Right lobe of liver (tissue), 6 donors: ENCODE measurements at regions not wholly inside any gene's neighbourhood (a gene's known extent, or its start where the extent isn't known, plus 50 kb on each side); places are given as distances from the start of the nearest gene placed in this dataset.

Experiments used
- ATAC-seq, 4 donors: fragments of 200-7000 bp; cut with Tn5 transposase; one replicate each; pipeline ENCODE4 v1.9.1; 2020; ENCODE audit warnings: mild to moderate bottlenecking in 4 of 4, moderate library complexity in 4 of 4
- DNase-seq, 3 donors: peaks; one replicate each; pipeline ENCODE4 v3.0.0-alpha.2; 2020
- H3K27ac ChIP-seq, 3 donors: fragments of 200-600 bp; one replicate each; pipeline ENCODE4 v1.8.0; 2022
- H3K27me3 ChIP-seq, 2 donors: fragments of 200-600 bp; one replicate each; pipeline ENCODE4 v1.8.0; 2022
- H3K36me3 ChIP-seq, 4 donors: fragments of 200-600 bp; sonication (generic) in 1 of 4; one replicate each; pipeline versions ENCODE4 v1.5.1 to v1.8.0; 2017 to 2022; ENCODE audit warnings: control low read depth in 1 of 4
- H3K4me1 ChIP-seq, 4 donors: fragments of 200-600 bp; sonication (generic) in 1 of 4; one replicate each; pipeline versions ENCODE4 v1.5.1 to v1.8.0; 2017 to 2022; ENCODE audit warnings: control low read depth in 1 of 4
- H3K4me3 ChIP-seq, 3 donors: fragments of 200-600 bp; one replicate each; pipeline ENCODE4 v1.8.0; 2022
- H3K9me3 ChIP-seq, 4 donors: fragments of 200-600 bp; sonication (generic) in 1 of 4; one replicate each; pipeline versions ENCODE4 v1.5.1 to v1.8.0; 2017 to 2022; ENCODE audit warnings: control low read depth in 1 of 4
- CTCF ChIP-seq, 4 donors: fragments of 200-600 bp in 3 of 4; fragments of 450-650 bp in 1 of 4; IDR thresholded peaks; one replicate each; pipeline versions ENCODE4 v1.5.1 to v1.8.0; 2016 to 2022; ENCODE audit warnings: antibody characterized with exemption in 4 of 4, mild to moderate bottlenecking in 2 of 4
- POLR2A ChIP-seq: fragments of 450-650 bp; IDR thresholded peaks from one replicate; pipeline ENCODE4 v1.6.1; 2017; ENCODE audit warnings: antibody characterized with exemption, mild to moderate bottlenecking
- WGBS: methylation state at CpG from one replicate; pipeline ENCODE4 v1.1.6; 2018; ENCODE audit warnings: low coverage, low lambda C conversion rate; ENCODE audit not compliant: insufficient coverage; ENCODE audit errors: missing lambda C conversion rate; 5-methylcytosine and 5-hydroxymethylcytosine counted together
- intact Hi-C, 2 donors: fragments of 100-400 bp; cut with DNase I; formaldehyde crosslinking; loops; one replicate each; pipeline versions ENCODE4 v1.11.2 to v1.14.1; 2022
- donor health status: DM: no; HTN: yes; CAD: no.
- donor health status: DM: no; HTN: no; CAD: no.
- donor health status: DM: no; HTN: no; CAD: no.
- donor health status: DM: no; HTN: yes; CAD: no.
- donor health status: DM: no; HTN: yes; CAD: no.

- DNase-seq (no peak), ATAC-seq (no peak)
- Histone ChIP-seq H3K4me1 (no peaks in the 10 kb centered on the region), H3K9me3 (no peaks in the 10 kb centered on the region), H3K4me3 (no peak overlapping the region), H3K36me3 (no peaks in the 10 kb centered on the region), H3K27me3 (no peaks in the 10 kb centered on the region), H3K27ac (no peak overlapping the region)
- TF ChIP-seq CTCF (IDR thresholded peaks at IDR 0.05) (no peak), POLR2A (no peak)
- WGBS = 82% methylated on average over 2 of the region's 2 CpGs
- intact Hi-C loops = no loop called here
Observed at GRCh38 chr13:60324131-60324530, 72.9 kb upstream of the TDRD3 start.

- Histone ChIP-seq H3K9me3 (no peaks in the 10 kb centered on the region), H3K4me3 (no peak overlapping the region), H3K36me3 (no peaks in the 10 kb centered on the region), H3K4me1 (no peaks in the 10 kb centered on the region), H3K27ac (no peak overlapping the region), H3K27me3 (no peaks in the 10 kb centered on the region)
- TF ChIP-seq CTCF (IDR thresholded peaks at IDR 0.05) (no peak), POLR2A (no peak)
- DNase-seq (no peak), ATAC-seq (no peak)
- 71% methylated on average over 3 of the region's 3 CpGs for WGBS
- intact Hi-C loops = no loop called here
Observed at GRCh38 chr13:60326273-60326672, 70.7 kb upstream of the TDRD3 start.

GRCh38 chr13:60327511-60327910, 69.5 kb upstream of the TDRD3 start:
- Histone ChIP-seq H3K27ac (no peak overlapping the region), H3K9me3 (no peaks in the 10 kb centered on the region), H3K4me3 (no peak overlapping the region), H3K4me1 (no peaks in the 10 kb centered on the region), H3K36me3 (no peaks in the 10 kb centered on the region), H3K27me3 (no peaks in the 10 kb centered on the region)
- DNase-seq = no peak
- intact Hi-C loops = no loop called here
- ATAC-seq = no peak
- TF ChIP-seq CTCF (IDR thresholded peaks at IDR 0.05) = no peak
- TF ChIP-seq POLR2A = no peak
- WGBS = 36% methylated on average over 4 of the region's 4 CpGs

GRCh38 chr13:60328073-60328472, 68.9 kb upstream of the TDRD3 start:
- Histone ChIP-seq H3K9me3 (no peaks in the 10 kb centered on the region), H3K4me1 (no peaks in the 10 kb centered on the region), H3K27ac (no peak overlapping the region), H3K4me3 (no peak overlapping the region), H3K36me3 (no peaks in the 10 kb centered on the region), H3K27me3 (peaks cover 0 to 4% of the 10 kb centered on the region in 2 donors)
- TF ChIP-seq POLR2A = no peak
- TF ChIP-seq CTCF (IDR thresholded peaks at IDR 0.05) = no peak
- WGBS = 47% methylated on average over 2 of the region's 2 CpGs
- intact Hi-C loops = no loop called here
- DNase-seq = no peak
- no peak for ATAC-seq
